OCI-M2 (cell line): ENCODE measurements at regions not wholly inside any gene's neighbourhood (a gene's known extent, or its start where the extent isn't known, plus 50 kb on each side); places are given as distances from the start of the nearest gene placed in this dataset.
"Not testable (repeated sequence)": the region's sequence is repeated elsewhere in the genome, so short reads cannot be mapped to it uniquely, and the experiment has no call there.

Source experiments
- DNase-seq: peaks from one replicate; lab custom pipeline; 2025; ENCODE audit not compliant: unreplicated experiment; lab: John Stamatoyannopoulos, UW

- DNase-seq, result no peak
Measured at GRCh38 chr13:53351021-53351420, 322.4 kb downstream of the OLFM4 start.

- no peak for DNase-seq
Measured at GRCh38 chr13:53357582-53357981, 329.0 kb downstream of the OLFM4 start.

GRCh38 chr13:53368948-53369347 is 340.3 kb downstream of the OLFM4 start:
- no peak for DNase-seq

- no peak for DNase-seq
Measured at GRCh38 chr13:53379485-53379884, 350.9 kb downstream of the OLFM4 start.

GRCh38 chr13:53382008-53382407 is 353.4 kb downstream of the OLFM4 start:
- no peak for DNase-seq

GRCh38 chr13:53398051-53398450 is 369.4 kb downstream of the OLFM4 start:
- no peak for DNase-seq

GRCh38 chr13:53405616-53406015 is 377.0 kb downstream of the OLFM4 start:
- DNase-seq, result no peak

GRCh38 chr13:53408306-53408705 is 379.7 kb downstream of the OLFM4 start:
- no peak for DNase-seq

- DNase-seq, result no peak
Measured at GRCh38 chr13:53408847-53409568, 380.4 kb downstream of the OLFM4 start.

GRCh38 chr13:53411463-53411862 is 382.9 kb downstream of the OLFM4 start:
- DNase-seq, result no peak

GRCh38 chr13:53415135-53415534 is 386.5 kb downstream of the OLFM4 start:
- no peak for DNase-seq

GRCh38 chr13:53417601-53418000 is 389.0 kb downstream of the OLFM4 start:
- DNase-seq, result no peak

GRCh38 chr13:53422415-53422814 is 393.8 kb downstream of the OLFM4 start:
- DNase-seq, result no peak

GRCh38 chr13:53436396-53436795 is 407.8 kb downstream of the OLFM4 start:
- no peak for DNase-seq

GRCh38 chr13:53439439-53440225 is 411.0 kb downstream of the OLFM4 start:
- DNase-seq, result no peak

GRCh38 chr13:53442979-53443378 is 414.4 kb downstream of the OLFM4 start:
- DNase-seq, result no peak

GRCh38 chr13:53445686-53446085 is 417.1 kb downstream of the OLFM4 start:
- no peak for DNase-seq

GRCh38 chr13:53447456-53447855 is 418.8 kb downstream of the OLFM4 start:
- DNase-seq, result no peak

- no peak for DNase-seq
Measured at GRCh38 chr13:53447863-53448262, 419.2 kb downstream of the OLFM4 start.

- DNase-seq, result not testable (repeated sequence)
Measured at GRCh38 chr13:53452263-53452808, 423.7 kb downstream of the OLFM4 start.

GRCh38 chr13:53460796-53461195 is 432.2 kb downstream of the OLFM4 start:
- no peak for DNase-seq

- no peak for DNase-seq
Measured at GRCh38 chr13:53463106-53463505, 434.5 kb downstream of the OLFM4 start.
